Mammary epithelial cell (primary cell): ENCODE measurements at regions not wholly inside any gene's neighbourhood (a gene's known extent, or its start where the extent isn't known, plus 50 kb on each side); places are given as distances from the start of the nearest gene placed in this dataset.

Source experiments
- EZH2 ChIP-seq: IDR thresholded peaks from 2 replicates; pipeline ENCODE4 v1.6.1; 2012; ENCODE audit warnings: low read length, inconsistent platforms, borderline replicate concordance
- TF ChIP-seq, protein P1 (sequence below), 2 donors: IDR thresholded peaks in 1 of 2; conservative IDR thresholded peaks in 1 of 2; 2 replicates each; pipeline ENCODE4 v1.5.1; 2011 to 2012; ENCODE audit warnings: inconsistent platforms in 2 of 2, low read length in 2 of 2, mild to moderate bottlenecking in 2 of 2, control low read depth in 1 of 2, low read depth in 1 of 2; ENCODE audit not compliant: insufficient read depth in 1 of 2; ENCODE audit errors: extremely low read depth in 1 of 2

GRCh38 chr16:63774302-63774701, 1347.6 kb downstream of the CDH11 start:
- TF ChIP-seq, protein P1, sequence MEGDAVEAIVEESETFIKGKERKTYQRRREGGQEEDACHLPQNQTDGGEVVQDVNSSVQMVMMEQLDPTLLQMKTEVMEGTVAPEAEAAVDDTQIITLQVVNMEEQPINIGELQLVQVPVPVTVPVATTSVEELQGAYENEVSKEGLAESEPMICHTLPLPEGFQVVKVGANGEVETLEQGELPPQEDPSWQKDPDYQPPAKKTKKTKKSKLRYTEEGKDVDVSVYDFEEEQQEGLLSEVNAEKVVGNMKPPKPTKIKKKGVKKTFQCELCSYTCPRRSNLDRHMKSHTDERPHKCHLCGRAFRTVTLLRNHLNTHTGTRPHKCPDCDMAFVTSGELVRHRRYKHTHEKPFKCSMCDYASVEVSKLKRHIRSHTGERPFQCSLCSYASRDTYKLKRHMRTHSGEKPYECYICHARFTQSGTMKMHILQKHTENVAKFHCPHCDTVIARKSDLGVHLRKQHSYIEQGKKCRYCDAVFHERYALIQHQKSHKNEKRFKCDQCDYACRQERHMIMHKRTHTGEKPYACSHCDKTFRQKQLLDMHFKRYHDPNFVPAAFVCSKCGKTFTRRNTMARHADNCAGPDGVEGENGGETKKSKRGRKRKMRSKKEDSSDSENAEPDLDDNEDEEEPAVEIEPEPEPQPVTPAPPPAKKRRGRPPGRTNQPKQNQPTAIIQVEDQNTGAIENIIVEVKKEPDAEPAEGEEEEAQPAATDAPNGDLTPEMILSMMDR (conservative IDR thresholded peaks at IDR 0.05 in 1 of 2, IDR thresholded peaks at IDR 0.05 in 1 of 2; ENCODE audit: extremely low read depth in 1 of 2, insufficient read depth in 1 of 2, low read depth in 1 of 2, low read length in 2 of 2), result no peak
- TF ChIP-seq EZH2, result no peak
